OCI-LY1 (cell line): ENCODE measurements at regions not wholly inside any gene's neighbourhood (a gene's known extent, or its start where the extent isn't known, plus 50 kb on each side); places are given as distances from the start of the nearest gene placed in this dataset.

ENCODE experiments used
- H2AFZ ChIP-seq: fragments of 200-600 bp; sonication (generic), shearing (Covaris generic); 2 replicates; pipeline ENCODE4 v1.6.0; 2014; ENCODE audit warnings: antibody characterized with exemption, mild to moderate bottlenecking, low read length
- H3F3A ChIP-seq: fragments of 200-600 bp; sonication (generic), shearing (Covaris generic); 2 replicates; pipeline ENCODE4 v1.6.0; 2014; ENCODE audit warnings: mild to moderate bottlenecking, antibody characterized with exemption, low read length, moderate library complexity; ENCODE audit not compliant: insufficient read depth
- H3K27ac ChIP-seq: fragments of 200-600 bp; sonication (generic); 2 replicates; pipeline ENCODE4 v1.5.1; 2014; ENCODE audit warnings: low read length, mixed run types, mild to moderate bottlenecking, low read depth; ENCODE audit not compliant: poor library complexity, severe bottlenecking
- H3K27me3 ChIP-seq: fragments of 200-600 bp; sonication (generic); 2 replicates; pipeline ENCODE4 v1.6.0; 2014; ENCODE audit warnings: antibody characterized with exemption, mild to moderate bottlenecking, low read length, moderate library complexity; ENCODE audit not compliant: insufficient read depth
- H3K36me3 ChIP-seq: fragments of 200-600 bp; sonication (generic); 2 replicates; pipeline ENCODE4 v1.6.1; 2014; ENCODE audit warnings: mild to moderate bottlenecking, antibody characterized with exemption, low read length, moderate library complexity, mixed read lengths; ENCODE audit not compliant: insufficient read depth
- H3K4me1 ChIP-seq: fragments of 200-600 bp; sonication (generic); 2 replicates; pipeline ENCODE4 v1.5.1; 2014; ENCODE audit warnings: mild to moderate bottlenecking, low read length, moderate library complexity; ENCODE audit not compliant: insufficient read depth, severe bottlenecking
- H3K4me2 ChIP-seq: fragments of 200-600 bp; sonication (generic), shearing (Covaris generic); 2 replicates; pipeline ENCODE4 v1.6.1; 2014; ENCODE audit warnings: low read length
- H3K4me3 ChIP-seq: fragments of 200-600 bp; sonication (generic); 2 replicates; pipeline ENCODE4 v1.5.1; 2014; ENCODE audit warnings: low read length, low read depth, mild to moderate bottlenecking, mixed read lengths; ENCODE audit not compliant: poor library complexity, severe bottlenecking
- H3K79me2 ChIP-seq: fragments of 200-600 bp; shearing (Covaris generic); 2 replicates; pipeline ENCODE4 v1.6.1; 2016; ENCODE audit warnings: mixed run types, low read length, mixed read lengths; ENCODE audit not compliant: insufficient read depth
- H3K9ac ChIP-seq: fragments of 200-600 bp; sonication (generic), shearing (Covaris generic); 2 replicates; pipeline ENCODE4 v1.6.1; 2014; ENCODE audit warnings: mild to moderate bottlenecking, low read length, mixed read lengths
- H3K9me2 ChIP-seq: fragments of 200-600 bp; sonication (generic), shearing (Covaris generic); 2 replicates; pipeline ENCODE4 v1.6.1; 2014; ENCODE audit warnings: low read depth, mild to moderate bottlenecking, low read length, mixed read lengths
- H3K9me3 ChIP-seq: fragments of 200-600 bp; shearing (Covaris generic); 2 replicates; pipeline ENCODE4 v1.6.1; 2014; ENCODE audit warnings: low read length, mixed read lengths
- H4K20me1 ChIP-seq: fragments of 200-600 bp; sonication (generic), shearing (Covaris generic); 2 replicates; pipeline ENCODE4 v1.6.0; 2016; ENCODE audit warnings: mild to moderate bottlenecking, low read length; ENCODE audit not compliant: insufficient read depth
- CTCF ChIP-seq: fragments of 200-600 bp; sonication (generic), shearing (Covaris generic); IDR thresholded peaks from 2 replicates; pipeline ENCODE4 v1.5.1; 2017; ENCODE audit warnings: mild to moderate bottlenecking, antibody characterized with exemption, low read length, moderate library complexity, mixed read lengths
- EZH2 ChIP-seq: fragments of 200-600 bp; sonication (generic), shearing (Covaris generic); IDR thresholded peaks from 2 replicates; pipeline ENCODE4 v1.8.0; 2017; ENCODE audit warnings: borderline replicate concordance, mixed run types, mild to moderate bottlenecking, antibody characterized with exemption, low read length, moderate library complexity, mixed read lengths

- H4K20me1 ChIP-seq: no peaks in the 10 kb centered on the region
- no peak overlapping the region for H3K4me2 ChIP-seq
- H3F3A ChIP-seq: no peaks in the 10 kb centered on the region
- TF ChIP-seq EZH2: no peak
- TF ChIP-seq CTCF: no peak
- H3K9me2 ChIP-seq: no peaks in the 10 kb centered on the region; the same call in 1 of the 2 replicates
- no peak overlapping the region for H3K9ac ChIP-seq
- no peaks in the 10 kb centered on the region for H3K36me3 ChIP-seq
- no peak overlapping the region for H2AFZ ChIP-seq
- H3K4me3 ChIP-seq: no peak overlapping the region
- no peaks in the 10 kb centered on the region for H3K27me3 ChIP-seq
- no peaks in the 10 kb centered on the region for H3K9me3 ChIP-seq
- no peaks in the 10 kb centered on the region for H3K4me1 ChIP-seq
- no peak overlapping the region for H3K27ac ChIP-seq
- no peaks in the 10 kb centered on the region for H3K79me2 ChIP-seq
Observed at GRCh38 chr7:121623130-121623872, 227.2 kb upstream of the FAM3C start.

- Histone ChIP-seq H3K9me2 (no peaks in the 10 kb centered on the region; the same call in 1 of the 2 replicates), H3K4me2 (no peak overlapping the region), H3K9ac (no peak overlapping the region), H3K27ac (no peak overlapping the region), H3F3A (no peaks in the 10 kb centered on the region), H2AFZ (no peak overlapping the region), H3K36me3 (no peaks in the 10 kb centered on the region), H3K9me3 (no peaks in the 10 kb centered on the region), H3K27me3 (no peaks in the 10 kb centered on the region), H3K79me2 (no peaks in the 10 kb centered on the region), H4K20me1 (no peaks in the 10 kb centered on the region), H3K4me1 (no peaks in the 10 kb centered on the region), H3K4me3 (no peak overlapping the region)
- TF ChIP-seq CTCF: no peak
Observed at GRCh38 chr7:121621937-121622336, 225.8 kb upstream of the FAM3C start.

GRCh38 chr7:121620953-121621606 is 225.0 kb upstream of the FAM3C start:
- Histone ChIP-seq H3K36me3 (no peaks in the 10 kb centered on the region), H3K4me1 (no peaks in the 10 kb centered on the region), H3K9me3 (no peaks in the 10 kb centered on the region), H3K9ac (no peak overlapping the region), H3K4me3 (no peak overlapping the region), H2AFZ (no peak overlapping the region), H3K4me2 (no peak overlapping the region), H3F3A (no peaks in the 10 kb centered on the region), H3K79me2 (no peaks in the 10 kb centered on the region), H3K9me2 (no peaks in the 10 kb centered on the region; the same call in 1 of the 2 replicates), H4K20me1 (no peaks in the 10 kb centered on the region), H3K27me3 (no peaks in the 10 kb centered on the region), H3K27ac (no peak overlapping the region)
- no peak for TF ChIP-seq EZH2
- no peak for TF ChIP-seq CTCF
